ENCODE measurements at regions not wholly inside any gene's neighbourhood (a gene's known extent, or its start where the extent isn't known, plus 50 kb on each side); places are given as distances from the start of the nearest gene placed in this dataset.
"Not testable (repeated sequence)": the region's sequence is repeated elsewhere in the genome, so short reads cannot be mapped to it uniquely, and the experiment has no call there.

- not testable (repeated sequence) for TF ChIP-seq CTCF (IDR thresholded peaks at IDR 0.05); REST (IDR thresholded peaks at IDR 0.05; ENCODE audit: insufficient read depth in 1 of 2, low read depth in 2 of 2, low read length in 1 of 2); TCF7L2 (IDR thresholded peaks at IDR 0.05; ENCODE audit: low read depth, low read length)
Observed at GRCh38 chr9:67403739-67404138, 411.4 kb upstream of the SPATA31A3 start.

All from Panc1 (cell line).